T47D (cell line): ENCODE measurements at regions not wholly inside any gene's neighbourhood (a gene's known extent, or its start where the extent isn't known, plus 50 kb on each side); places are given as distances from the start of the nearest gene placed in this dataset.

Source experiments
- DNase-seq, 2 experiments: peaks; one replicate each; pipeline versions ENCODE4 v3.0.0 to v3.0.0-alpha.2; 2011 to 2012; ENCODE audit warnings: low read depth in 1 of 2, low spot score in 1 of 2
- JUND ChIP-seq: IDR thresholded peaks from 2 replicates; pipeline ENCODE4 v1.6.1; 2012; ENCODE audit warnings: low read depth
- in situ Hi-C: cut with HindIII; loops from 2 replicates; pipeline ENCODE4 v1.10.0; 2016; ENCODE audit warnings: low sequenced_read_pairs, low pct_unique_long_range_greater_than_20kb

DNA sequence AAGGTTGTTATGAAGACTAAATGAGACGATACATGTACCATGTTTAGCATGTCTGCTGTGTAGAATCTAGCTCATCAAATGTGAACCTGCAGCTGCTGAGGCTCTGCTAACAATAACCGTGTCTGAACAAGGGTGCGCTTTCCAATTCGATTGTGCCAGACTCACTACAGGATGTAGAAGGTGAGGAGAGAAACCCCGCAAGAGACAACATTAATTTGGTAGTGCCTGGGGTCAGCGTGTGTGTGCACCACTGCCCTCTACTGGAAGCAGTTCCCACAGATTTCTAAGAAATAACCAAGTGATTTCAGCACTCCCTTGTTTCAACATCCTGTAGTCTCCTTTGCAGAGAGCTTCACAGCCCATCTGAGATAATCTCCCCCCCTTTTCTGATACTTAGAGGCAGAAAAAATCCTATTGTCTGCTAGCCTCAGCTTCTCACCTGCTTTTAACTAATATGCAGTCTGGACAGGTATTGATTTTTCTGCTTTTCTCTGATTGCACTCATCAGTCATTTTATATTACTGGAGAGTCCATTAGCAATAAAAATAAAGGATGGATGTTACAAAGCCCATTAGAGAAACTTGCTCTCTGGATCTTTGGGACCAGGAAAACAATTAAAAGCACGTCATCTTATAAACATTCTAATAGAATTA lies 96.7 kb upstream of the BACH2 start:
- TF ChIP-seq JUND, result no peak
- DNase-seq, result peak in 1 of 2 experiments; percentile 52
- in situ Hi-C loops, result no loop called here

DNA sequence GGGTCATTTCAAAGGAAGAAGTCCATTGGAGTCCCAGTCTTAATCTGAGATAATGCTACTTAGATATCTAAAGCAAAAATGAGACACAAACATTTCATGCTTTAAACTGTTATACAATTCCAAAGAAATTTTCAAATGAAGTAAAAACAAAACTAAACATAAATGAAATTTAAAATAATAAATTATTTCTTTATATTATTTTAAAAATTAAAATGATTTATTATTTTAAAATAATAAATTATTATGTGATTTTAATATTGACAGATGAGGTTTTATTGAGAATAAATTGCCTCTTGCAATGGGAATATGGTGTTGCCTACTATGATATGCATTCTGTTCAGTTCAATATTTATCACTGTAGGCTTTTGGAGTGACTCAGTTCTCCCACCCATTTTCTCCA lies 93.7 kb upstream of the BACH2 start:
- in situ Hi-C loops, result no loop called here
- DNase-seq, result no peak
- no peak for TF ChIP-seq JUND

DNA sequence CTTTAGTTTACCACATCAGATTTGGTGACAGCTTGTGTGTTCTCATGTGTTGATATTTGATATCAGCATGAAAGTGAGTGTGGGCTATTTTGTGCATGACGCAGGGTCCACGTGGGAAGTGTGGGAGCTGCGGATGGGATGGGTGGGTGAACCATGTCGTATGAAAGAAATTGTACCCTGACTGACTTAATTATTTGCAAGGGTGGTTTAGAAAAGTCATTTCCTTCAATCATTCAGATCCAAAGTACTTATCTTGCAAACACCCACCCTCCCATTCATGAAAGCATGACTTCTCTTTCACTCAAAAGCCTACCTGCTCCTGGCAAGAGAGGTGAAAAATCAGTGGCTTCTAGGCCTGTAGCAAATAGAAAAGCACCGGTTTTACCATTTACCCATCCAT lies 91.8 kb upstream of the BACH2 start:
- in situ Hi-C loops, result no loop called here
- no peak for DNase-seq
- no peak for TF ChIP-seq JUND

DNA sequence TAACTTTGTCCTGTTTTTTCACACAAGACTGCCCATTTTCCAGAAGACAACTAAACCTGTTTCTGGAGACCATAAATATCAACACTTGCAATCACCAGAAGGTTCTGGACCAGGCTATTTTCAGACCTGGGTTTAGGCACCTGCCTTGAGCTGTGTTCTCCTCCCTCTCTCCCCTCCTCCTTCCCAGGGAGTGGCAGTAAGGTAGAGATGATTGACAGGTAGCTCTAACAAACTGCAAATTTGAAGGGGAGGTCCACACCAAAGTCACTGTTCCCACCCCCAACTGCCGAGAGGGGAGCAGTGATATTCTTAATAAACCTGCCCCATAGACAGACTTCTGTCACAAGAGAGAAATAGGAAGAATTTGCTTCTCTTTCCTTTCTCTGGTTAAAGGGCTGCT lies 91.2 kb upstream of the BACH2 start:
- no peak for DNase-seq
- no peak for TF ChIP-seq JUND
- in situ Hi-C loops, result no loop called here

DNA sequence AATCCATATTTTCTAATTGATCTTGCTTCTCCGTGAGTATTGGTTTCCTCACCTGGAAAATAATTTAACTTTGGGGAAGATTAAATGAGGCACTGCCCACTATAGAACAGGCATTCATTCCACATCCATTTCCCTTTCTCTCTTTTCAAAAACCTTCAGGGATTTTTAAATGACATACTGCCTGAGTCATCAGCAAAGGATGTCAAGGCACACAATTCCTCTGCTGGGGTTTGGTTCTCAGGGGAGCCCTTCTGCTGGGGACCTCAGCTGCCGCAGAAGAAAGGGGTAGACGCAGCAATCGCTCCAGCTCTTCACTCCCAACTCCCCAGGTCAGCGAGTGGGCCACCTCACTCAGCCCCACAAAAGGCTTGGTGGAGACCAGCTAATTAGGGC lies 90.7 kb upstream of the BACH2 start:
- no peak for DNase-seq
- in situ Hi-C loops, result no loop called here
- no peak for TF ChIP-seq JUND

DNA sequence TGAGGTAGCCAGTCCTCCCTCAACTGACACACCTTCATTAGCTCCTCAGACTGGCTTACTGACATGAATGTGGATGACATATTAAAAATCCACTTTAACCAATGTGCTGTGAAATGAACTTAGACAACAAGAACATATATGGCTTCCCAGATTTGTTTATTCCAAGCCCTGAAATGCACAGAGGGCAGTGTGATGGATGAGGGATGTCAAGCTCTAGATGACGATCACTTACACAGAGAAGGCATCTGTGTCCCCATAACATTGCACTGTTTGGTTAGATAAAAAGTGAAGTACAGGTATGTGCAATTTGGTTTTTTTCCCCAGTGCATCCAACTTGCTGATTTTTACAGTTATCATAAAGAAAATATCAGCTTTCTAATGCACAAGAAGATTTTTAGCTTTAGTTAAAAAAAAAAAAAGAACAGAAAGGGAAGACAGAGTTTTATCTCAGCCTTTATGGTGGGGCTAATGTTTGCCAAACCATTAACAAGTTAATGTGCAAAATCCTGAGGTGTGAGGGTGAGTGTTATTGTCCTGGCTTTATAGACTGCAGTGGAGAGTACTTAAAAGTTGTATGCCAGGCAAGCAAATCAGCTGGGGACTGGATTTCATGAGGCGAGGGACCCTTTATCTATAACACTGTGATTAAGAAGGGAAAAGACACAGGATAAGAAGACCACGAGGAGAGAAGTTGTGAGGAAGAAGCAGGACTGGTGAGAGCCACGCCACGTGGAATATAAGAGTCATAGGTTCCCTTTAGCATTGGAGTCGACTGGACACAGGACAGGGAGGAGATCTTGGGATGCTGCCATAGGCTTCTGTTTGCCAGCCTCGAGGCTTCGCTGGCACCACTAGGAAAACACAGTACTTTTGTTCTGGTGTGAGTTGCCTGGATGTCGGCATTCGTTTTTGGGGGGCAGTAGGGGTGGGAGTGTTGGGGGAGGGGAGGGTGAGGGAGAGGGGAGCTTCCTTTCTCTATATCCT lies 90.0 kb upstream of the BACH2 start:
- in situ Hi-C loops, result no loop called here
- peak in 1 of 2 experiments; percentile 42 for DNase-seq
- TF ChIP-seq JUND, result no peak

DNA sequence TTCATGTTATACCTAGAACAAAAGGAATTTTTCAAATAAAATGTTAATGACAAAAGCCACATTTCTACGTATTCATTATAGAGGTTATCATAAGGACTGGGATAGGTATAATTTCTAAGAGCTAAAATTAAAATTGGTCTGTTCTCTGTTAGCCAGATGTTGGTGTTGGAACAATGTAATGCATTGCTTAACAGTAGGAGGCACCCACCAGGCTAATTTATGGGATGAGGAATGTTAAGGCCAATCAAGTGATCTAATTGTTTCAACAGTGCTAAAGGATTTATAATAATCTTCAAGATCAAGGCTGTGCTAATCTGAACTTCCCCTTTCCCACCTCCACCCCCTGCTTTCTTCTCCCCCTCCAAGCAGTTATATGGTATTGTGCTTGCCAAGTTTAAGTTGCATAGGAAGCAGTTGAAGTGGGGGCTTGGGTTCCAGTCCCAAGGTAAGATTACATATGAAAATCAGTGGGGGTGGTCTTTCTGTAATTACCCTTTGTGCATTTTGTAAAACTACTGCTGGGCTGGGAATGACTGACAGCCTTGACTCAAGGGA lies 89.2 kb upstream of the BACH2 start:
- TF ChIP-seq JUND, result no peak
- in situ Hi-C loops, result no loop called here
- no peak for DNase-seq

DNA sequence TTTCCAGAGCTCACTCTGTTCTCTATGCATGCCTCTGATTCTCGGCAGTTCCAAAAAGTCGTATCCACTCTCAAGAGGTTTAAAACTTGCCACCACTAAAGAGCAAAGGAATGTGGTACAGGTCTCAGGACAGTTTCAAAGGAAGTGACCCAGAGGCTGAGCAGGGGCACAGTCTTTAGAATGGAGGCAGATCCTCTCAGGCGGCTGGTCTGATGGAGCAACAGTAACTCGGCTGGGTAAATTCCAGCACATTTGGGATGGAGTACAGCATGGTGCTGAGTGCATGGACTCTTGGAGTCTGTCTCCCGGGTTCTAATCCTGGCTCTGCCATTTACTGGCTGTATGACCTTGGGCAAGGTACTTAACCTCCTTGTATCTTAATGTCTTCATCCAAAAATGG lies 88.1 kb upstream of the BACH2 start:
- TF ChIP-seq JUND, result no peak
- DNase-seq, result no peak
- in situ Hi-C loops, result no loop called here

DNA sequence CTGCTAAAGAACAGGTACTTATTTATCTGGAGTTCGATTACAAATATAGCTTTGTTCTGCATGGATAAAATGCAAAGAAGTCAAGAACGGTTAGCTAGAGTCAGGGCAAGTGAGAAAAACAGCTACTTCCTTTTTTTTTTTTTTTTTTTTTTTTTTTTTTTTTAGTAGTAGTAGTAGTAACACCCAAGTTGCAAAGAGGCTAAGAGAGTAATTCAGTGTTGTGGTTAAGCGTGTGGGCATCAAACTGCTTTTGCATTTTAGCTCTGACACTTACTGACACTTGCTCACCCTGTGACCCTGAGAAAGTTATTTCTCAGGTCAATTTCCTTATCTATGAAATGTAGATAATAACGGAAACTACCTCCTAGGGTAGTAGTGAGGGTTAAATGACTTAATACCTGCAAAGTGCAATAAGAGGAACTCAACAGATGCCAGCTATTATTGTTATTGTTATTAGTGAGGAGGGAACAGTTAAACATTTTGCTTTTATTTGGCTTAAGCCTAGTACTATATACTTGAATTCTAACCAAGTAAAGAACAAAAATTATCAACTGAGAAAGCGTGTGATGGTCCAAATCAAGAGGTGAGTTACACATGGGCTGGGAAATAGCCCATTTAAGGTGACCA lies 86.7 kb upstream of the BACH2 start:
- TF ChIP-seq JUND, result no peak
- in situ Hi-C loops, result no loop called here
- DNase-seq, result no peak

DNA sequence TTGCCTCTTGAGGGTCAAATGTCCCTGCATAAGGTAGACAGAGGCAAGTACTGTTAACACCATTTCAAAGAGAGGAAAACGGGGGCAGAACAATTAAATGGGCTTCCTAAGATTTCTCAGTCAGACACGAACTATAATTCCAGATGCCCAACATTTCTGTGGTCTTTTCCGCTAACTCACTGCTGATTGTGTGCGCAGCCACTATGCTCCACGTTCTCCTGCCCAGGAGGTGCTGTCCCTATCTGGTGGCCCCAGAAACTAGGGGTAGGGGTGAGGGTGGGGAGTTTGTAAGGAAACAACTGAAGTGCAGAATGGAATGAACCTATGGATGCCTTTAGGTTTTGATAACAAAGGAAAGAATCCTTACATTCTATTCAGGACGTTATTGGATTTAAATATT lies 86.1 kb upstream of the BACH2 start:
- in situ Hi-C loops, result no loop called here
- no peak for TF ChIP-seq JUND
- DNase-seq, result no peak

DNA sequence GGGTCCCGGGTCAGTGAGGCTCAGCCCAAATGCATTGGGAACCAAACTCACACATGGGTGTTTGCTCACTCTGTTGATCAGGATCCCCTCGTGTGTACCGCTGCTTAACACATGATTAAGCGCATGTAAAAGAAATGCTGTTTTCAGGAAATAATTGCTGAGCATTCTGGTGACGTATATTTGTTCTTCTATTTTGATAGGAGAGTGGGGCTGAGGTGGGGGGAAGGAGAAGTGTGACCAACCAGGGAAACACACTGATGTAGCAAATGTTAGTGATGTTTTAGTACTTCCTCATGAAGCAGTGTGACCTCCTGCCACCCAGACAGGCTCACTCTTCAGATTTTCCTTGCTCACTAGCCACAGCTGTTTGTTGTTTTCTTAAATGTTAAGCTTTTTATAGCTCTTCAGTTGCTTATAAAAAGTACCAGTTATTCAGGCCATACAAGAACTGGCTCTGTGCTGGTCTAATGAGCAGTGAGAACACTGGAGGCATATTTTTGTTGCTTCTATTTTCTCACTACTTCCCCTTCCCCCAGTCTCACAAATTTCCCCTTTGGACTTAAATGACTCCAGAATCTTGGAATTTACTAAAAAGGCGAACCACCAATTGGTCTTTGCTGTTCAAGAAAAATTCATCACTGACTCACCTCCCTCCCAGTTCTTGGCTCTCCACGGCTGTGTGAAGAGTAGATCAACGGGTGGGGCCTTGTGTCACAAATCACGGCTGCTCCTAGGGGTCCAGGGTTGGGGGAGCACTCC lies 79.2 kb upstream of the BACH2 start:
- TF ChIP-seq JUND, result no peak
- in situ Hi-C loops, result no loop called here
- DNase-seq, result no peak

DNA sequence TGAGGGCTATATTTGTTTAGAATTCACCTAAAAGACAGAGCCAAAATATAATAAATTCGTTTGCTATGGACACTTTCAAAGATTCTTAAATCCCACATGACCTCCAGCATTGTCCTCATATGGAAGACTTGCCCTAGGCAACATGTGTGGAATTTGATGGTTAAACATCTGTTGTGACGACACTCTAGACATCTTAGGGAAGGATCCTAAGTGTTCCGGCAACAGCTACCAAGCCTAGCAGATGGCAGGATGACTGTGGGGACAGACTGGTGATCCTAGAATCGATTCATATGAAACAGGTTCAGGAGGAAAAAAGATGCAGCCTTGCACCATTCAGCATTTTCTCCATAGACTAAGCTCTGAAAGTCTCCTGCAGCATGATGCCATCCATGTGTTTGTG lies 77.6 kb upstream of the BACH2 start:
- TF ChIP-seq JUND, result no peak
- DNase-seq, result no peak
- in situ Hi-C loops, result no loop called here
